Ovary (tissue), 3 donors: ENCODE measurements at regions not wholly inside any gene's neighbourhood (a gene's known extent, or its start where the extent isn't known, plus 50 kb on each side); places are given as distances from the start of the nearest gene placed in this dataset.

Experiments
- EP300 ChIP-seq: sonication (generic); formaldehyde crosslinking; IDR thresholded peaks from one replicate; pipeline ENCODE4 v1.6.1; 2017; ENCODE audit warnings: antibody characterized with exemption
- POLR2A ChIP-seq: fragments of 450-650 bp; IDR thresholded peaks from one replicate; pipeline ENCODE4 v1.6.1; 2017; ENCODE audit warnings: antibody characterized with exemption, mild to moderate bottlenecking, moderate library complexity
- TF ChIP-seq, protein P1 (sequence below), 3 donors: fragments of 450-650 bp in 2 of 3; fragments of 200-600 bp in 1 of 3; IDR thresholded peaks; one replicate each; pipeline versions ENCODE4 v1.5.1 to v1.8.0; 2016 to 2022; ENCODE audit warnings: antibody characterized with exemption in 3 of 3, mild to moderate bottlenecking in 1 of 3
- donor health status: DM: no; HTN: no; CAD: no.

DNA sequence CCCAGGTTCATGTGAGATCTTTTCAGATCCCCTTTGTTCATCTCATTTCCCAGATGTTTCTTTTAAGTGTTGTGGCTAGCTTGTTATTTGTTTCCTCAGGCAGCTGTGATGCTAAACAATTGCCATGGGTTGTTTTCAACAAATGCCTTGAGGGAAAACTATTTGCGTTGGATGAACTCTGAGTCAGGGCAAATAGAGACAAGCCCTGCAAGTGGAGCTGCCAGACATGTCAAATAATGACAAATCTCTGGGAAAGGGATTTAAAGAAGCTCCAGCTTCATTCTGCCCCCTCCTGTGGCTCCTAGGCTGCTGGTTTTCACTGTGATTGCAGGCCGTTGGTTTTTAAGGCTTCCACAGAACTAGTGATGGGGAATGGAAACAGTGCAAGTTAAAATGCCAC is 272.4 kb upstream of the SP8 start:
- no peak for TF ChIP-seq POLR2A
- TF ChIP-seq, protein P1, sequence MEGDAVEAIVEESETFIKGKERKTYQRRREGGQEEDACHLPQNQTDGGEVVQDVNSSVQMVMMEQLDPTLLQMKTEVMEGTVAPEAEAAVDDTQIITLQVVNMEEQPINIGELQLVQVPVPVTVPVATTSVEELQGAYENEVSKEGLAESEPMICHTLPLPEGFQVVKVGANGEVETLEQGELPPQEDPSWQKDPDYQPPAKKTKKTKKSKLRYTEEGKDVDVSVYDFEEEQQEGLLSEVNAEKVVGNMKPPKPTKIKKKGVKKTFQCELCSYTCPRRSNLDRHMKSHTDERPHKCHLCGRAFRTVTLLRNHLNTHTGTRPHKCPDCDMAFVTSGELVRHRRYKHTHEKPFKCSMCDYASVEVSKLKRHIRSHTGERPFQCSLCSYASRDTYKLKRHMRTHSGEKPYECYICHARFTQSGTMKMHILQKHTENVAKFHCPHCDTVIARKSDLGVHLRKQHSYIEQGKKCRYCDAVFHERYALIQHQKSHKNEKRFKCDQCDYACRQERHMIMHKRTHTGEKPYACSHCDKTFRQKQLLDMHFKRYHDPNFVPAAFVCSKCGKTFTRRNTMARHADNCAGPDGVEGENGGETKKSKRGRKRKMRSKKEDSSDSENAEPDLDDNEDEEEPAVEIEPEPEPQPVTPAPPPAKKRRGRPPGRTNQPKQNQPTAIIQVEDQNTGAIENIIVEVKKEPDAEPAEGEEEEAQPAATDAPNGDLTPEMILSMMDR (IDR thresholded peaks at IDR 0.05): no peak
- no peak for TF ChIP-seq EP300
